ENCODE measurements at regions not wholly inside any gene's neighbourhood (a gene's known extent, or its start where the extent isn't known, plus 50 kb on each side); places are given as distances from the start of the nearest gene placed in this dataset.

DNA sequence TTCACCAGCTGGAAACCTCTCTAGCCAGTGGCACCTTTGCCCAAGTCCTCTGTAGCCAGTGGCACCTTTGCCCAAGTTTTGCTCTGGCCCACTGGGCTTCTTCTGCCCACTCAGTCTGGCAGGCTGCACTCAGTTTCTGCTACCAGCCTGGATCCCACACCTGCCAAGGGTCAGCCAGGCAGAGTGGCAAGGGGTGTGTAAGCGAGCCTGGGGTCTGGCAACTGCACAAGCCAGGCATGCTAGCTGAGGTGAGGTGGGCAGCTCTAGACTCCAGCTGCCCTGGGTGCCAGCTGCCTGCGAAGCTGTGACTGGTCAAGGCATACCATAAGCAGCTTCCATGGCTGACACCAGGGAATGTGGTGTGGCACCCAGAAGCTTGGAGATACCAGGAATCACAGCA lies 233.1 kb upstream of the DKK2 start:
- Mint-ChIP-seq H3K36me3 (ENCODE audit: low read depth) (no peaks in the 10 kb centered on the region), H3K27me3 (ENCODE audit: low read depth) (no peaks in the 10 kb centered on the region), H3K4me3 (ENCODE audit: low read depth) (no peak overlapping the region), H3K9me3 (no peaks in the 10 kb centered on the region), H3K4me1 (ENCODE audit: low read depth) (no peaks in the 10 kb centered on the region), H3K27ac (no peak overlapping the region)
- DNase-seq (ENCODE audit: low spot score) = no peak
- intact Hi-C loops (cut with micrococcal nuclease) = no loop called here

GRCh38 chr4:107265859-107266258 lies 229.7 kb upstream of the DKK2 start:
- no peaks in the 10 kb centered on the region for H3K27me3 Mint-ChIP-seq (ENCODE audit: low read depth)
- H3K4me3 Mint-ChIP-seq (ENCODE audit: low read depth) = no peak overlapping the region
- intact Hi-C loops (cut with micrococcal nuclease) = no loop called here
- H3K9me3 Mint-ChIP-seq = no peaks in the 10 kb centered on the region
- no peaks in the 10 kb centered on the region for H3K36me3 Mint-ChIP-seq (ENCODE audit: low read depth)
- DNase-seq (ENCODE audit: low spot score) = no peak
- no peak overlapping the region for H3K27ac Mint-ChIP-seq
- no peaks in the 10 kb centered on the region for H3K4me1 Mint-ChIP-seq (ENCODE audit: low read depth)

DNA sequence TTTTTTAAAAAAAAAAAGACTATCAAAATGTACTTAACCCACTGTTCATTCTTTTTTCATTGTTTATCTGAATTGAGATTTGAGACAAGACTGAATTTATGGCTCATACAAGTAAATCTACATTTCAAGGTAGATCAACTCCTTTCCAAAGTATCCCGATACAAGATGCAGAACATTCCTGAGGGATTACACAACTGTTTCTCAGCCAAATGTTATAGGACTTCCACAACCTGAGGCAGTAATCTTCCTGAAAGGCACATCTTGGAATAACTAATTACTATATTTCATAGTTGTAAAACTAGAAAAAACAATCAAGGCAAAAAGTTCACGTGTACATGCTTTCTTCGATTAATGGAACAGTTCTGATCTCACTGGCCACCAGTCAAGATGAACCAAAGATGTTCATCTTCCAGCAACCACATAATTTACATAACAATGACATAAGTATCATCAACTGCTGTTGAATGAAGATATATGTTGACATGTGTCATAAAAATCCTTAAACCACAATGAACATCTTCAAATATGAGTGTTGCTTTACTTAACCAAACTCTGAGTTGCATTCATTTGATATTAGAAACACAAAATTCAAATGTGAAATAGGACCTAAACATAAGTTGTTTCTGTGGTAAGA lies 225.2 kb upstream of the DKK2 start:
- H3K27me3 Mint-ChIP-seq (ENCODE audit: low read depth) = no peaks in the 10 kb centered on the region
- H3K27ac Mint-ChIP-seq = no peak overlapping the region
- no peak for DNase-seq (ENCODE audit: low spot score)
- no peaks in the 10 kb centered on the region for H3K36me3 Mint-ChIP-seq (ENCODE audit: low read depth)
- H3K4me1 Mint-ChIP-seq (ENCODE audit: low read depth) = no peaks in the 10 kb centered on the region
- H3K9me3 Mint-ChIP-seq = no peaks in the 10 kb centered on the region
- H3K4me3 Mint-ChIP-seq (ENCODE audit: low read depth) = no peak overlapping the region
- intact Hi-C loops (cut with micrococcal nuclease) = no loop called here

GRCh38 chr4:107258359-107258758 lies 222.2 kb upstream of the DKK2 start:
- no peaks in the 10 kb centered on the region for H3K36me3 Mint-ChIP-seq (ENCODE audit: low read depth)
- no peaks in the 10 kb centered on the region for H3K27me3 Mint-ChIP-seq (ENCODE audit: low read depth)
- H3K4me3 Mint-ChIP-seq (ENCODE audit: low read depth) = no peak overlapping the region
- intact Hi-C loops (cut with micrococcal nuclease) = no loop called here
- no peaks in the 10 kb centered on the region for H3K9me3 Mint-ChIP-seq
- no peak for DNase-seq (ENCODE audit: low spot score)
- H3K4me1 Mint-ChIP-seq (ENCODE audit: low read depth) = no peaks in the 10 kb centered on the region
- H3K27ac Mint-ChIP-seq = no peak overlapping the region

- Mint-ChIP-seq H3K4me1 (ENCODE audit: low read depth) (no peaks in the 10 kb centered on the region), H3K27me3 (ENCODE audit: low read depth) (no peaks in the 10 kb centered on the region), H3K9me3 (no peaks in the 10 kb centered on the region), H3K4me3 (ENCODE audit: low read depth) (no peak overlapping the region), H3K27ac (no peak overlapping the region), H3K36me3 (ENCODE audit: low read depth) (no peaks in the 10 kb centered on the region)
- intact Hi-C loops (cut with micrococcal nuclease) = no loop called here
- no peak for DNase-seq (ENCODE audit: low spot score)
These were observed 219.5 kb upstream of the DKK2 start for GRCh38 chr4:107255596-107255995.

DNA sequence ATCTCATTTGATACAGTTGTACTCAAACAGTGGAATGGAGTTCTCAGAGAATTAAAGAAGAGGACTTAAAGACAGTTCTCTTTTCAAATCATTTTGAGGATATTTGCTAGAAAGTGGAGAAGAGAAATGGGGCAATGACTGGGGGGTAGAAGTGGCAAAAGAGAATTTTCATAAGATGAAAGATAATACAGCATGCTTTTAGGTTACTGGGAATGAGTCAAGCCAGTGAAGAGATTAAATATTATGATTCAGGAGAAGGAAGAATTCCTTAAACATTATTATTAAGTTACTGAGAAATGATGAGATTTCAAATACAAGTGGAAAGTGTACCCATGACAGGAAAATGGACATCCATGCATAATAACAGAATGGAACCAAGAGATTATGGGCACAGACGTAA lies 219.0 kb upstream of the DKK2 start:
- intact Hi-C loops (cut with micrococcal nuclease) = no loop called here
- H3K27me3 Mint-ChIP-seq (ENCODE audit: low read depth) = no peaks in the 10 kb centered on the region
- DNase-seq (ENCODE audit: low spot score) = no peak
- no peak overlapping the region for H3K27ac Mint-ChIP-seq
- no peaks in the 10 kb centered on the region for H3K36me3 Mint-ChIP-seq (ENCODE audit: low read depth)
- no peaks in the 10 kb centered on the region for H3K9me3 Mint-ChIP-seq
- no peak overlapping the region for H3K4me3 Mint-ChIP-seq (ENCODE audit: low read depth)
- H3K4me1 Mint-ChIP-seq (ENCODE audit: low read depth) = no peaks in the 10 kb centered on the region

GRCh38 chr4:107253579-107254068 lies 217.5 kb upstream of the DKK2 start:
- Mint-ChIP-seq H3K36me3 (ENCODE audit: low read depth) (no peaks in the 10 kb centered on the region), H3K4me1 (ENCODE audit: low read depth) (no peaks in the 10 kb centered on the region), H3K27me3 (ENCODE audit: low read depth) (no peaks in the 10 kb centered on the region), H3K27ac (no peak overlapping the region), H3K4me3 (ENCODE audit: low read depth) (no peak overlapping the region), H3K9me3 (no peaks in the 10 kb centered on the region)
- no peak for DNase-seq (ENCODE audit: low spot score)
- intact Hi-C loops (cut with micrococcal nuclease) = no loop called here

- H3K9me3 Mint-ChIP-seq = no peaks in the 10 kb centered on the region
- no peaks in the 10 kb centered on the region for H3K36me3 Mint-ChIP-seq (ENCODE audit: low read depth)
- no peak overlapping the region for H3K4me3 Mint-ChIP-seq (ENCODE audit: low read depth)
- no peaks in the 10 kb centered on the region for H3K27me3 Mint-ChIP-seq (ENCODE audit: low read depth)
- no peak overlapping the region for H3K27ac Mint-ChIP-seq
- no peak for DNase-seq (ENCODE audit: low spot score)
- intact Hi-C loops (cut with micrococcal nuclease) = no loop called here
- no peaks in the 10 kb centered on the region for H3K4me1 Mint-ChIP-seq (ENCODE audit: low read depth)
These were observed 217.0 kb upstream of the DKK2 start for GRCh38 chr4:107253090-107253489.

DNA sequence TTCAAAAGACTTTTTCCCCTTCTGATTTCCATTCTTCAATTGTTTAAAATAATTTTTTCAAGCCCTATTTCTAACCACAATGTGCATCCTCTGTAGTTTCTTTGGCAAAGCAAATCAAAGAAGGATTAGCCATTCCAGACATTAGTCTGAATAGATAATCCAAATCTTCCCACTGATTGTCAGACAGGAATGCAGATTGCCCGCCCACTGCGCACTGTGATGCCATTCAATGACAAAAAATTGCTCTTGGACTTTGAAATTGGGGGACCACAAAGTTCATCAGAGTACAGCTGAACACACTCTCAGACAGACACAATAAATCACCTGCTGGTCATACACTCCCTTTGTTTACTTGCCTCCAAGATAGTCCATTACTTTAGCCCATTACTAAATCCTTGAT lies 216.5 kb upstream of the DKK2 start:
- no peaks in the 10 kb centered on the region for H3K36me3 Mint-ChIP-seq (ENCODE audit: low read depth)

GRCh38 chr4:107248571-107248970 lies 212.5 kb upstream of the DKK2 start:
- Mint-ChIP-seq H3K36me3 (ENCODE audit: low read depth) (no peaks in the 10 kb centered on the region), H3K27ac (no peak overlapping the region), H3K4me3 (ENCODE audit: low read depth) (no peak overlapping the region), H3K9me3 (no peaks in the 10 kb centered on the region), H3K27me3 (ENCODE audit: low read depth) (no peaks in the 10 kb centered on the region), H3K4me1 (ENCODE audit: low read depth) (no peaks in the 10 kb centered on the region)
- DNase-seq (ENCODE audit: low spot score) = no peak
- intact Hi-C loops (cut with micrococcal nuclease) = no loop called here

More for the DNA sequence above, 216.5 kb upstream of the DKK2 start:
- H3K27ac Mint-ChIP-seq = no peak overlapping the region
- intact Hi-C loops (cut with micrococcal nuclease) = no loop called here
- H3K4me3 Mint-ChIP-seq (ENCODE audit: low read depth) = no peak overlapping the region
- H3K4me1 Mint-ChIP-seq (ENCODE audit: low read depth) = no peaks in the 10 kb centered on the region
- no peak for DNase-seq (ENCODE audit: low spot score)
- no peaks in the 10 kb centered on the region for H3K27me3 Mint-ChIP-seq (ENCODE audit: low read depth)
- no peaks in the 10 kb centered on the region for H3K9me3 Mint-ChIP-seq

- Mint-ChIP-seq H3K9me3 (no peaks in the 10 kb centered on the region), H3K36me3 (ENCODE audit: low read depth) (no peaks in the 10 kb centered on the region), H3K27me3 (ENCODE audit: low read depth) (no peaks in the 10 kb centered on the region), H3K27ac (no peak overlapping the region), H3K4me1 (ENCODE audit: low read depth) (no peaks in the 10 kb centered on the region), H3K4me3 (ENCODE audit: low read depth) (no peak overlapping the region)
- no peak for DNase-seq (ENCODE audit: low spot score)
- intact Hi-C loops (cut with micrococcal nuclease) = no loop called here
These were observed 211.6 kb upstream of the DKK2 start for GRCh38 chr4:107247738-107248137.

GRCh38 chr4:107246761-107247160 lies 210.6 kb upstream of the DKK2 start:
- no peak overlapping the region for H3K27ac Mint-ChIP-seq
- no peak for DNase-seq (ENCODE audit: low spot score)
- no peaks in the 10 kb centered on the region for H3K4me1 Mint-ChIP-seq (ENCODE audit: low read depth)
- H3K27me3 Mint-ChIP-seq (ENCODE audit: low read depth) = no peaks in the 10 kb centered on the region
- no peaks in the 10 kb centered on the region for H3K9me3 Mint-ChIP-seq
- no peaks in the 10 kb centered on the region for H3K36me3 Mint-ChIP-seq (ENCODE audit: low read depth)
- no peak overlapping the region for H3K4me3 Mint-ChIP-seq (ENCODE audit: low read depth)
- intact Hi-C loops (cut with micrococcal nuclease) = no loop called here

- no peaks in the 10 kb centered on the region for H3K9me3 Mint-ChIP-seq
- intact Hi-C loops (cut with micrococcal nuclease) = no loop called here
- DNase-seq (ENCODE audit: low spot score) = no peak
- H3K27me3 Mint-ChIP-seq (ENCODE audit: low read depth) = no peaks in the 10 kb centered on the region
- no peak overlapping the region for H3K27ac Mint-ChIP-seq
- H3K36me3 Mint-ChIP-seq (ENCODE audit: low read depth) = no peaks in the 10 kb centered on the region
- H3K4me1 Mint-ChIP-seq (ENCODE audit: low read depth) = no peaks in the 10 kb centered on the region
- no peak overlapping the region for H3K4me3 Mint-ChIP-seq (ENCODE audit: low read depth)
These were observed 207.1 kb upstream of the DKK2 start for GRCh38 chr4:107243141-107243781.

Data from activated T-helper 2 cell treated with anti-CD3 and anti-CD28 coated beads, Interferon-gamma antibody, Interleukin-2, Interleukin-4, amounts not matched to agents 10 μg/mL and 5 μg/mL and 100 μg/mL, durations not matched to agents 14 hours and 24 hours and 36 hours (primary cell).